ENCODE measurements at regions not wholly inside any gene's neighbourhood (a gene's known extent, or its start where the extent isn't known, plus 50 kb on each side); places are given as distances from the start of the nearest gene placed in this dataset.
A peak's percentile ranks its signal among the peaks of the same experiment; 100 is the strongest.

GRCh38 chr11:45038923-45039322 is 88.2 kb upstream of the TP53I11 start:
- no peaks in the 10 kb centered on the region for H3K4me1 Mint-ChIP-seq (ENCODE audit: low read depth)
- H3K9me3 Mint-ChIP-seq = peaks cover 19% of the 10 kb centered on the region
- no peak overlapping the region for H3K4me3 Mint-ChIP-seq
- H3K36me3 Mint-ChIP-seq (ENCODE audit: low read depth) = peaks cover 1% of the 10 kb centered on the region
- CTCF ChIA-PET = interaction anchor here (0.6 kb wide), 1 partner anchor 11 kb away, joined by 6 read pairs; no protein-coding TSS in a partner anchor
- no peak for DNase-seq
- H3K27me3 Mint-ChIP-seq (ENCODE audit: low read depth) = no peaks in the 10 kb centered on the region
- H3K27ac Mint-ChIP-seq = no peak overlapping the region
- intact Hi-C loops (cut with micrococcal nuclease) = no loop called here

GRCh38 chr11:45041596-45041995 is 90.9 kb upstream of the TP53I11 start:
- DNase-seq = no peak
- peaks cover 19% of the 10 kb centered on the region for H3K9me3 Mint-ChIP-seq
- H3K4me1 Mint-ChIP-seq (ENCODE audit: low read depth) = peaks cover 2% of the 10 kb centered on the region
- peaks cover 1% of the 10 kb centered on the region for H3K36me3 Mint-ChIP-seq (ENCODE audit: low read depth)
- no peak overlapping the region for H3K27ac Mint-ChIP-seq
- CTCF ChIA-PET = interaction anchor here (2.1 kb wide), 1 partner anchor 63 kb away, joined by 8 read pairs; no protein-coding TSS in a partner anchor
- no peaks in the 10 kb centered on the region for H3K27me3 Mint-ChIP-seq (ENCODE audit: low read depth)
- H3K4me3 Mint-ChIP-seq = no peak overlapping the region
- intact Hi-C loops (cut with micrococcal nuclease) = no loop called here

DNA sequence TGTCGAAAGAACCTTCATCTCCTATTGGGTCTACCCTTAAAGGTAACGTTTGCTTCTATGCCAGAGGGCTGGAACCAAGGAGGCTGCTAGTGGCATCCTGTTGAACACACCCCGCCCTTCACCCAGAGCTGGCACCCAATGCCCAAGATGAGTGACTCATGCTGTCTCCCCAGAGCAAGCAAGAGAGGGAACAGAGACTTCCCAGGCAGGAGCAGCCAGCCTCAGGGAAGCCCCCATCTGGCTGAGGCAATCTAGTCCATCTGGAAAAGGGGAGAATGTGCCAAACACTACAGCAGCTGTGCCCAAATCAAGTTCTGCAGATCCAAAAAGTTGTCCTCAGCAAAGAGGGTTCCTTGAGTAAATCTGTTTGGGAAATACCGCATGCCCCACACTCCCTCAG is 91.9 kb upstream of the TP53I11 start:
- Mint-ChIP-seq H3K9me3 (peaks cover 19% of the 10 kb centered on the region), H3K4me1 (ENCODE audit: low read depth) (peaks cover 2% of the 10 kb centered on the region), H3K4me3 (no peak overlapping the region), H3K27me3 (ENCODE audit: low read depth) (no peaks in the 10 kb centered on the region), H3K36me3 (ENCODE audit: low read depth) (peaks cover 1% of the 10 kb centered on the region), H3K27ac (no peak overlapping the region)
- CTCF ChIA-PET = interaction anchor here (0.6 to 2.1 kb wide), 2 partner anchors 62 to 294 kb away, joined by 3 to 8 read pairs; no protein-coding TSS in a partner anchor
- no peak for DNase-seq
- intact Hi-C loops (cut with micrococcal nuclease) = no loop called here

- H3K27me3 Mint-ChIP-seq (ENCODE audit: low read depth) = no peaks in the 10 kb centered on the region
- no peak for DNase-seq
- intact Hi-C loops (cut with micrococcal nuclease) = no loop called here
- CTCF ChIA-PET = interaction anchor here (1.0 kb wide), 1 partner anchor 108 kb away, joined by 4 read pairs; no protein-coding TSS in a partner anchor
- no peak overlapping the region for H3K27ac Mint-ChIP-seq
- no peaks in the 10 kb centered on the region for H3K36me3 Mint-ChIP-seq (ENCODE audit: low read depth)
- peaks cover 6% of the 10 kb centered on the region for H3K9me3 Mint-ChIP-seq
- peaks cover 2% of the 10 kb centered on the region for H3K4me1 Mint-ChIP-seq (ENCODE audit: low read depth)
- H3K4me3 Mint-ChIP-seq = no peak overlapping the region
These were observed 93.2 kb upstream of the TP53I11 start for GRCh38 chr11:45043755-45044475.

- intact Hi-C loops (cut with micrococcal nuclease) = no loop called here
- Mint-ChIP-seq H3K36me3 (ENCODE audit: low read depth) (no peaks in the 10 kb centered on the region), H3K27ac (no peak overlapping the region), H3K27me3 (ENCODE audit: low read depth) (no peaks in the 10 kb centered on the region), H3K4me3 (no peak overlapping the region), H3K4me1 (ENCODE audit: low read depth) (peaks cover 2% of the 10 kb centered on the region), H3K9me3 (no peaks in the 10 kb centered on the region)
- CTCF ChIA-PET = interaction anchor here (1.1 kb wide), 1 partner anchor 59 kb away, joined by 3 read pairs; no protein-coding TSS in a partner anchor
- peak; percentile 23 for DNase-seq
These were observed 95.2 kb upstream of the TP53I11 start for GRCh38 chr11:45045683-45046471.

GRCh38 chr11:45048313-45048841 is 97.7 kb upstream of the TP53I11 start:
- CTCF ChIA-PET = no interaction called here
- peaks cover 2% of the 10 kb centered on the region for H3K4me1 Mint-ChIP-seq (ENCODE audit: low read depth)
- H3K27me3 Mint-ChIP-seq (ENCODE audit: low read depth) = no peaks in the 10 kb centered on the region
- intact Hi-C loops (cut with micrococcal nuclease) = no loop called here
- no peak overlapping the region for H3K27ac Mint-ChIP-seq
- H3K9me3 Mint-ChIP-seq = no peaks in the 10 kb centered on the region
- H3K36me3 Mint-ChIP-seq (ENCODE audit: low read depth) = no peaks in the 10 kb centered on the region
- H3K4me3 Mint-ChIP-seq = no peak overlapping the region
- DNase-seq = no peak

GRCh38 chr11:45048870-45049691 is 97.4 kb upstream of the PRDM11 start:
- no peak overlapping the region for H3K4me3 Mint-ChIP-seq
- no peaks in the 10 kb centered on the region for H3K27me3 Mint-ChIP-seq (ENCODE audit: low read depth)
- CTCF ChIA-PET = interaction anchor here (0.6 kb wide), 1 partner anchor 57 kb away, joined by 3 read pairs; no protein-coding TSS in a partner anchor
- no peak overlapping the region for H3K27ac Mint-ChIP-seq
- DNase-seq = no peak
- intact Hi-C loops (cut with micrococcal nuclease) = no loop called here
- H3K36me3 Mint-ChIP-seq (ENCODE audit: low read depth) = no peaks in the 10 kb centered on the region
- H3K9me3 Mint-ChIP-seq = no peaks in the 10 kb centered on the region
- H3K4me1 Mint-ChIP-seq (ENCODE audit: low read depth) = peaks cover 2% of the 10 kb centered on the region

DNA sequence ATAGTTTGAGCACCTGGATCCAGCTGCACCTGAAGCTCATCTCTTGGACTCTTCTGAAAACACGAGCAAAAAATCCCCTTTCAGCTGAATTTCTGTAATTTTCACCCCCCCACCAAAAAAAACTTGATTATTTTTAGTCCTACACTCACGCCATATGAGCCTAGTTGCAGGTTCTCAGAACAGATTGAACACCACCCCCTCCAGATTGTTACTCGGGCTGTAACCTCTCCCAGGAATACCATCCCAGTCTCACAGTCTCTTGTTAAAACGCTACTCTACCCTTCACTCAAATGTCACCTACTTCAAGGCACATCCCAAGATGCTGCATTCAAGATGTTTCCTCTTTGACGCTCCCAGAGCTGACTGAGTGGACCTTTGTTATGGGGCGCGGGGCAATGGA is 96.3 kb upstream of the PRDM11 start:
- CTCF ChIA-PET = interaction anchor here (0.6 to 1.1 kb wide), 2 partner anchors 56 to 123 kb away, joined by 3 read pairs; no protein-coding TSS in a partner anchor
- Mint-ChIP-seq H3K27ac (no peak overlapping the region), H3K4me3 (no peak overlapping the region), H3K27me3 (ENCODE audit: low read depth) (no peaks in the 10 kb centered on the region), H3K9me3 (no peaks in the 10 kb centered on the region), H3K36me3 (ENCODE audit: low read depth) (no peaks in the 10 kb centered on the region), H3K4me1 (ENCODE audit: low read depth) (peaks cover 2% of the 10 kb centered on the region)
- intact Hi-C loops (cut with micrococcal nuclease) = no loop called here
- no peak for DNase-seq

- H3K9me3 Mint-ChIP-seq = no peaks in the 10 kb centered on the region
- no peak for DNase-seq
- no peaks in the 10 kb centered on the region for H3K36me3 Mint-ChIP-seq (ENCODE audit: low read depth)
- H3K27ac Mint-ChIP-seq = no peak overlapping the region
- no peak overlapping the region for H3K4me3 Mint-ChIP-seq
- CTCF ChIA-PET = no interaction called here
- no peaks in the 10 kb centered on the region for H3K27me3 Mint-ChIP-seq (ENCODE audit: low read depth)
- no peaks in the 10 kb centered on the region for H3K4me1 Mint-ChIP-seq (ENCODE audit: low read depth)
- intact Hi-C loops (cut with micrococcal nuclease) = no loop called here
These were observed 94.8 kb upstream of the PRDM11 start for GRCh38 chr11:45051621-45052020.

- no peak for DNase-seq
- Mint-ChIP-seq H3K36me3 (ENCODE audit: low read depth) (no peaks in the 10 kb centered on the region), H3K27ac (no peak overlapping the region), H3K9me3 (no peaks in the 10 kb centered on the region), H3K4me1 (ENCODE audit: low read depth) (no peaks in the 10 kb centered on the region), H3K4me3 (no peak overlapping the region), H3K27me3 (ENCODE audit: low read depth) (no peaks in the 10 kb centered on the region)
- intact Hi-C loops (cut with micrococcal nuclease) = no loop called here
- CTCF ChIA-PET = no interaction called here
These were observed 94.1 kb upstream of the PRDM11 start for GRCh38 chr11:45052361-45052760.

- no peaks in the 10 kb centered on the region for H3K9me3 Mint-ChIP-seq
- H3K27me3 Mint-ChIP-seq (ENCODE audit: low read depth) = no peaks in the 10 kb centered on the region
- intact Hi-C loops (cut with micrococcal nuclease) = no loop called here
- DNase-seq = no peak
- H3K4me1 Mint-ChIP-seq (ENCODE audit: low read depth) = no peaks in the 10 kb centered on the region
- no peak overlapping the region for H3K27ac Mint-ChIP-seq
- no peaks in the 10 kb centered on the region for H3K36me3 Mint-ChIP-seq (ENCODE audit: low read depth)
- CTCF ChIA-PET = no interaction called here
- H3K4me3 Mint-ChIP-seq = no peak overlapping the region
These were observed 92.5 kb upstream of the PRDM11 start for GRCh38 chr11:45053736-45054446.

Measured in activated naive CD4-positive, alpha-beta T cell treated with anti-CD3 and anti-CD28 coated beads for 36 hours (primary cell).